ENCODE measurements at regions not wholly inside any gene's neighbourhood (a gene's known extent, or its start where the extent isn't known, plus 50 kb on each side); places are given as distances from the start of the nearest gene placed in this dataset.

DNA sequence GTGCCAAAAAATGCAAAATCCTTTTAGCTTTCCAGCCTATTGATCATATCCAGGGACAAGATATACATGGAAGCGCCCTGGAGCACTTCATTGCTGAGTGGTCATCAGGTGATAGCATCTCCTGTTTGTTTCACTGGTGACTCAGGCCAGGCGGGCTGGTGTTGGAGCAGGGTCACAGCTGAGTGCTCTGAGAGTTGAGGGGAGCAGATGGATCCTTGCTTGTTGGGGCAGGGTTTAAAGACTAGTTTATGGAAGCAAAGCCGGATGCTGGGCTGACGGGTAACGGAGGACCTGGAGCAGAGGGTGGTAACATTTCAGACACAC is 405.0 kb upstream of the TPM1 start:
- H3K4me2 ChIP-seq (ENCODE audit: low read length) = no peak overlapping the region
- Mint-ChIP-seq H3K27ac (ENCODE audit: unreplicated experiment) (no peak overlapping the region), H3K27me3 (ENCODE audit: low read depth, unreplicated experiment) (no peaks in the 10 kb centered on the region), H3K9me3 (ENCODE audit: unreplicated experiment) (no peaks in the 10 kb centered on the region), H3K4me3 (ENCODE audit: unreplicated experiment) (no peak overlapping the region), H3K36me3 (ENCODE audit: low read depth, unreplicated experiment) (no peaks in the 10 kb centered on the region), H3K4me1 (ENCODE audit: low read depth, unreplicated experiment) (peaks cover 18% of the 10 kb centered on the region)
- H3K36me3 ChIP-seq (ENCODE audit: insufficient read depth, low read length) = no peaks in the 10 kb centered on the region
- TF ChIP-seq EZH2 (IDR thresholded peaks at IDR 0.05; ENCODE audit: insufficient read depth, low read length) (no peak), CTCF (IDR thresholded peaks at IDR 0.05; ENCODE audit: insufficient read depth, low read depth, low read length) (no peak)
- FAIRE-seq (no peak), DNase-seq (ENCODE audit: low read depth) (peak; percentile 9)
- H3K27me3 ChIP-seq (ENCODE audit: insufficient read depth, low read length) = no peaks in the 10 kb centered on the region
- H3K27ac ChIP-seq (ENCODE audit: low read depth, low read length) = no peak overlapping the region
- H3K79me2 ChIP-seq (ENCODE audit: insufficient read depth, low read length) = no peaks in the 10 kb centered on the region
- no peak overlapping the region for H3K9ac ChIP-seq (ENCODE audit: low read length)
- no peaks in the 10 kb centered on the region for H3K4me1 ChIP-seq (ENCODE audit: insufficient read depth, low read length)
- no peaks in the 10 kb centered on the region for H4K20me1 ChIP-seq (ENCODE audit: insufficient read depth, low read length)
- H2AFZ ChIP-seq (ENCODE audit: low read depth, low read length) = no peak overlapping the region
- no peaks in the 10 kb centered on the region for H3K9me3 ChIP-seq (ENCODE audit: insufficient read depth, low read depth, low read length)
- no peak overlapping the region for H3K4me3 ChIP-seq (ENCODE audit: insufficient read depth, low read depth, low read length)

GRCh38 chr15:62637950-62638619 is 404.5 kb upstream of the TPM1 start:
- Mint-ChIP-seq H3K27ac (ENCODE audit: unreplicated experiment) (no peak overlapping the region), H3K9me3 (ENCODE audit: unreplicated experiment) (no peaks in the 10 kb centered on the region), H3K4me1 (ENCODE audit: low read depth, unreplicated experiment) (peaks cover 18% of the 10 kb centered on the region), H3K36me3 (ENCODE audit: low read depth, unreplicated experiment) (no peaks in the 10 kb centered on the region), H3K27me3 (ENCODE audit: low read depth, unreplicated experiment) (no peaks in the 10 kb centered on the region), H3K4me3 (ENCODE audit: unreplicated experiment) (no peak overlapping the region)
- Histone ChIP-seq H3K4me3 (ENCODE audit: insufficient read depth, low read depth, low read length) (no peak overlapping the region), H4K20me1 (ENCODE audit: insufficient read depth, low read length) (no peaks in the 10 kb centered on the region), H3K79me2 (ENCODE audit: insufficient read depth, low read length) (no peaks in the 10 kb centered on the region), H3K27me3 (ENCODE audit: insufficient read depth, low read length) (no peaks in the 10 kb centered on the region), H3K9ac (ENCODE audit: low read length) (no peak overlapping the region), H2AFZ (ENCODE audit: low read depth, low read length) (no peak overlapping the region), H3K4me1 (ENCODE audit: insufficient read depth, low read length) (no peaks in the 10 kb centered on the region), H3K27ac (ENCODE audit: low read depth, low read length) (no peak overlapping the region), H3K9me3 (ENCODE audit: insufficient read depth, low read depth, low read length) (no peaks in the 10 kb centered on the region), H3K36me3 (ENCODE audit: insufficient read depth, low read length) (no peaks in the 10 kb centered on the region), H3K4me2 (ENCODE audit: low read length) (no peak overlapping the region)
- FAIRE-seq (no peak), DNase-seq (ENCODE audit: low read depth) (no peak)
- TF ChIP-seq EZH2 (IDR thresholded peaks at IDR 0.05; ENCODE audit: insufficient read depth, low read length) (no peak), CTCF (IDR thresholded peaks at IDR 0.05; ENCODE audit: insufficient read depth, low read depth, low read length) (no peak)

GRCh38 chr15:62639432-62639831 is 403.1 kb upstream of the TPM1 start:
- FAIRE-seq (no peak), DNase-seq (ENCODE audit: low read depth) (no peak)
- no peaks in the 10 kb centered on the region for H3K4me1 ChIP-seq (ENCODE audit: insufficient read depth, low read length)
- Mint-ChIP-seq H3K4me1 (ENCODE audit: low read depth, unreplicated experiment) (peaks cover 21% of the 10 kb centered on the region), H3K4me3 (ENCODE audit: unreplicated experiment) (no peak overlapping the region), H3K27ac (ENCODE audit: unreplicated experiment) (peak overlapping the region; percentile 47), H3K27me3 (ENCODE audit: low read depth, unreplicated experiment) (no peaks in the 10 kb centered on the region), H3K9me3 (ENCODE audit: unreplicated experiment) (no peaks in the 10 kb centered on the region), H3K36me3 (ENCODE audit: low read depth, unreplicated experiment) (no peaks in the 10 kb centered on the region)
- H3K9me3 ChIP-seq (ENCODE audit: insufficient read depth, low read depth, low read length) = no peaks in the 10 kb centered on the region
- no peaks in the 10 kb centered on the region for H3K27me3 ChIP-seq (ENCODE audit: insufficient read depth, low read length)
- H3K4me2 ChIP-seq (ENCODE audit: low read length) = no peak overlapping the region
- H4K20me1 ChIP-seq (ENCODE audit: insufficient read depth, low read length) = no peaks in the 10 kb centered on the region
- no peak overlapping the region for H3K27ac ChIP-seq (ENCODE audit: low read depth, low read length)
- H3K36me3 ChIP-seq (ENCODE audit: insufficient read depth, low read length) = no peaks in the 10 kb centered on the region
- no peaks in the 10 kb centered on the region for H3K79me2 ChIP-seq (ENCODE audit: insufficient read depth, low read length)
- H3K4me3 ChIP-seq (ENCODE audit: insufficient read depth, low read depth, low read length) = no peak overlapping the region
- TF ChIP-seq EZH2 (IDR thresholded peaks at IDR 0.05; ENCODE audit: insufficient read depth, low read length) = no peak
- no peak for TF ChIP-seq CTCF (IDR thresholded peaks at IDR 0.05; ENCODE audit: insufficient read depth, low read depth, low read length)
- no peak overlapping the region for H3K9ac ChIP-seq (ENCODE audit: low read length)
- H2AFZ ChIP-seq (ENCODE audit: low read depth, low read length) = no peak overlapping the region
